HG02610 (cell line): ENCODE measurements at regions not wholly inside any gene's neighbourhood (a gene's known extent, or its start where the extent isn't known, plus 50 kb on each side); places are given as distances from the start of the nearest gene placed in this dataset.
"Not testable (repeated sequence)": the region's sequence is repeated elsewhere in the genome, so short reads cannot be mapped to it uniquely, and the experiment has no call there.

Experiments
- ATAC-seq: cut with Tn5 transposase; IDR thresholded peaks from one replicate; pipeline ENCODE4 v1.9.1; 2021; ENCODE audit warnings: mild to moderate bottlenecking, moderate library complexity; ENCODE audit not compliant: unreplicated experiment

GRCh38 chr19:28074773-28075172 lies 1138.2 kb downstream of the UQCRFS1 start:
- ATAC-seq = peak; percentile 61

- ATAC-seq = no peak
Observed at GRCh38 chr19:28067882-28068281, 1145.1 kb downstream of the UQCRFS1 start.

- no peak for ATAC-seq
Observed at GRCh38 chr19:28066988-28067387, 1146.0 kb downstream of the UQCRFS1 start.

GRCh38 chr19:28066161-28066560 lies 1146.8 kb downstream of the UQCRFS1 start:
- no peak for ATAC-seq

GRCh38 chr19:28065026-28065425 lies 1147.9 kb downstream of the UQCRFS1 start:
- ATAC-seq = no peak

- ATAC-seq = no peak
Observed at GRCh38 chr19:28063702-28064101, 1149.2 kb downstream of the UQCRFS1 start.

- ATAC-seq = no peak
Observed at GRCh38 chr19:28061111-28061510, 1151.8 kb downstream of the UQCRFS1 start.

GRCh38 chr19:28057026-28057425 lies 1155.9 kb downstream of the UQCRFS1 start:
- ATAC-seq = not testable (repeated sequence)

- ATAC-seq = no peak
Observed at GRCh38 chr19:28051047-28051446, 1161.9 kb downstream of the UQCRFS1 start.

- ATAC-seq = no peak
Observed at GRCh38 chr19:28049875-28050274, 1163.1 kb downstream of the UQCRFS1 start.

- ATAC-seq = no peak
Observed at GRCh38 chr19:28046932-28047331, 1166.0 kb downstream of the UQCRFS1 start.

- no peak for ATAC-seq
Observed at GRCh38 chr19:28045621-28046020, 1167.3 kb downstream of the UQCRFS1 start.

GRCh38 chr19:28044477-28044876 lies 1168.5 kb downstream of the UQCRFS1 start:
- ATAC-seq = no peak

- no peak for ATAC-seq
Observed at GRCh38 chr19:28042516-28042915, 1170.4 kb downstream of the UQCRFS1 start.

GRCh38 chr19:28039677-28040381 lies 1173.1 kb downstream of the UQCRFS1 start:
- ATAC-seq = no peak

- ATAC-seq = no peak
Observed at GRCh38 chr19:28037186-28037585, 1175.8 kb downstream of the UQCRFS1 start.

GRCh38 chr19:28036486-28036885 lies 1176.5 kb downstream of the UQCRFS1 start:
- ATAC-seq = no peak

GRCh38 chr19:28034936-28035335 lies 1178.0 kb downstream of the UQCRFS1 start:
- no peak for ATAC-seq

GRCh38 chr19:28028881-28029444 lies 1184.0 kb downstream of the UQCRFS1 start:
- no peak for ATAC-seq

- ATAC-seq = no peak
Observed at GRCh38 chr19:28027116-28027515, 1185.8 kb downstream of the UQCRFS1 start.

GRCh38 chr19:28026636-28027035 lies 1186.3 kb downstream of the UQCRFS1 start:
- no peak for ATAC-seq

GRCh38 chr19:28024920-28025319 lies 1188.0 kb downstream of the UQCRFS1 start:
- no peak for ATAC-seq

GRCh38 chr19:28023064-28023463 lies 1189.9 kb downstream of the UQCRFS1 start:
- ATAC-seq = no peak
